SU-DHL-6 (cell line): ENCODE measurements at regions not wholly inside any gene's neighbourhood (a gene's known extent, or its start where the extent isn't known, plus 50 kb on each side); places are given as distances from the start of the nearest gene placed in this dataset.

Source experiments
- H2AFZ ChIP-seq: fragments of 200-600 bp; sonication (generic); 2 replicates; pipeline ENCODE4 v1.6.1; 2014; ENCODE audit warnings: low read depth, mild to moderate bottlenecking, moderate library complexity, mixed read lengths, antibody characterized with exemption, low read length; ENCODE audit not compliant: severe bottlenecking
- H3F3A ChIP-seq: fragments of 200-600 bp; shearing (Covaris generic); 2 replicates; pipeline ENCODE4 v1.6.0; 2016; ENCODE audit warnings: antibody characterized with exemption, mild to moderate bottlenecking; ENCODE audit not compliant: insufficient read depth
- H3K27ac ChIP-seq: fragments of 200-600 bp; sonication (generic); 2 replicates; pipeline ENCODE4 v1.5.1; 2016; ENCODE audit warnings: low read depth, mild to moderate bottlenecking, low read length, moderate library complexity, mixed read lengths
- H3K27me3 ChIP-seq: fragments of 200-600 bp; sonication (generic), shearing (Covaris generic); 2 replicates; pipeline ENCODE4 v1.6.0; 2014; ENCODE audit warnings: mild to moderate bottlenecking, low read length
- H3K36me3 ChIP-seq: fragments of 200-600 bp; sonication (generic); 2 replicates; pipeline ENCODE4 v1.6.1; 2014; ENCODE audit warnings: mild to moderate bottlenecking, low read length, mixed read lengths
- H3K4me2 ChIP-seq: fragments of 300-600, 200-600 bp; shearing (Covaris generic), sonication (generic); 2 replicates; pipeline ENCODE4 v1.6.0; 2014; ENCODE audit warnings: low read length, low read depth, mild to moderate bottlenecking; ENCODE audit not compliant: poor library complexity, severe bottlenecking
- H3K4me3 ChIP-seq: fragments of 200-600 bp; sonication (generic); 2 replicates; pipeline ENCODE4 v1.5.1; 2014; ENCODE audit warnings: antibody characterized with exemption, low read length, mild to moderate bottlenecking, mixed read lengths; ENCODE audit not compliant: insufficient read depth, poor library complexity, severe bottlenecking
- H3K79me2 ChIP-seq: fragments of 200-600 bp; sonication (generic); 2 replicates; pipeline ENCODE4 v1.6.1; 2014; ENCODE audit warnings: mild to moderate bottlenecking, low read length, moderate library complexity; ENCODE audit not compliant: insufficient read depth
- H3K9ac ChIP-seq: fragments of 200-600 bp; sonication (generic); 2 replicates; pipeline ENCODE4 v1.7.0; 2014; ENCODE audit warnings: mild to moderate bottlenecking, low read length
- H3K9me2 ChIP-seq: fragments of 200-600 bp; sonication (generic); replicated peaks from 2 replicates; pipeline ENCODE4 v1.6.1; 2014; ENCODE audit warnings: low read length; ENCODE audit not compliant: insufficient read depth
- H3K9me3 ChIP-seq: fragments of 200-600 bp; sonication (generic); 2 replicates; pipeline ENCODE4 v1.6.1; 2014; ENCODE audit warnings: low read length, mixed read lengths; ENCODE audit not compliant: insufficient read depth
- H4K20me1 ChIP-seq: fragments of 200-600 bp; sonication (generic); 2 replicates; pipeline ENCODE4 v1.6.1; 2014; ENCODE audit warnings: low read depth, mild to moderate bottlenecking, antibody characterized with exemption, low read length, moderate library complexity, mixed read lengths
- EZH2phosphoT487 ChIP-seq: fragments of 200-600 bp; sonication (generic), shearing (Covaris generic); conservative IDR thresholded peaks from 2 replicates; pipeline ENCODE4 v1.6.1; 2018; ENCODE audit warnings: mild to moderate bottlenecking, antibody characterized with exemption, low read length, moderate library complexity, mixed read lengths
- TF ChIP-seq, protein P1 (sequence below): fragments of 200-600 bp; sonication (generic); IDR thresholded peaks from one replicate; pipeline ENCODE4 v1.5.1; 2017; ENCODE audit warnings: antibody characterized with exemption, mild to moderate bottlenecking, low read length, moderate library complexity; ENCODE audit not compliant: insufficient read depth, poor library complexity, severe bottlenecking

DNA sequence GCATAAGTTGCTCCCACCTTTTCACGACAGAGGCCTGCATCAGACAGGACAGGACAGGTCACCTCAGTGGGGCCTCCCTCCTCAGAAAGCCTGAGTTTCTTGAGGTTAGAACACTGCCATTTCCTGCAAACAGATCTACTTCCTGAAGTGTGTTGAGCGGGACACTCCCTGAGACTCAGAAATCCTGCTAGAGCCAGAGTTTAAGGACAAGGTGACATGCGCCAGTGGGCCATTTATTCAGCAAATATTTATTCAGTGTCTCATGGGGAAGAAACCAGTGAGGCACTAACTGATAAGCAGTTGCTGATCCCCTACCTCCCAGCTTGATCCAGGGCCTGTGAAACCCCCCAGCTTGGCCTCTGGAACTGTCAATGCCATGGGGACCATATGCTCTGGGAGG, 454.6 kb downstream of the SOX6 start:
- H2AFZ ChIP-seq, result no peak overlapping the region
- H3K4me2 ChIP-seq, result no peak overlapping the region

DNA sequence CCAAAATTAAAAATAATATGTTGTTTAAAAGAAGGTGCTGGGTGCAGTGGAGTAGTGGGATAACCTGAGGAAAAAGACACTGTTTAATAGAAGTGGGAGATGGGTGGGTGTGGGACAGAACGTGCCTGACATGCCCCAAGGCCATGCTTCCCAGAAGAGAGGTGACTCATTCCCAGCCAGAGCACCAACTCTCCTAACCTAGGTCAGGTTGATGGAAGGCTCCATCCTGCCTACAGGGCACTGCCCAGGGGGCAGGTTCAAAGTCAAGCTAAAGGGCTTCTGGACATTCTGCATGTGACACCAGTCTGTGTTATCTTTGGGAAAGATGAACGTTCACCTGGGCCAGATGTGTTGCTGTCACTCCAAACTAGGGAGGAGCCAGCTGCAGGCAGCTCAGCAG, 453.1 kb downstream of the SOX6 start:
- H3K9ac ChIP-seq, result no peak overlapping the region
- no peaks in the 10 kb centered on the region for H3K9me2 ChIP-seq
- H3K4me2 ChIP-seq, result no peak overlapping the region
- H3K27me3 ChIP-seq, result no peaks in the 10 kb centered on the region
- no peaks in the 10 kb centered on the region for H3K36me3 ChIP-seq
- H3K9me3 ChIP-seq, result no peaks in the 10 kb centered on the region
- H3K79me2 ChIP-seq, result no peaks in the 10 kb centered on the region
- no peak overlapping the region for H2AFZ ChIP-seq
- TF ChIP-seq, protein P1, sequence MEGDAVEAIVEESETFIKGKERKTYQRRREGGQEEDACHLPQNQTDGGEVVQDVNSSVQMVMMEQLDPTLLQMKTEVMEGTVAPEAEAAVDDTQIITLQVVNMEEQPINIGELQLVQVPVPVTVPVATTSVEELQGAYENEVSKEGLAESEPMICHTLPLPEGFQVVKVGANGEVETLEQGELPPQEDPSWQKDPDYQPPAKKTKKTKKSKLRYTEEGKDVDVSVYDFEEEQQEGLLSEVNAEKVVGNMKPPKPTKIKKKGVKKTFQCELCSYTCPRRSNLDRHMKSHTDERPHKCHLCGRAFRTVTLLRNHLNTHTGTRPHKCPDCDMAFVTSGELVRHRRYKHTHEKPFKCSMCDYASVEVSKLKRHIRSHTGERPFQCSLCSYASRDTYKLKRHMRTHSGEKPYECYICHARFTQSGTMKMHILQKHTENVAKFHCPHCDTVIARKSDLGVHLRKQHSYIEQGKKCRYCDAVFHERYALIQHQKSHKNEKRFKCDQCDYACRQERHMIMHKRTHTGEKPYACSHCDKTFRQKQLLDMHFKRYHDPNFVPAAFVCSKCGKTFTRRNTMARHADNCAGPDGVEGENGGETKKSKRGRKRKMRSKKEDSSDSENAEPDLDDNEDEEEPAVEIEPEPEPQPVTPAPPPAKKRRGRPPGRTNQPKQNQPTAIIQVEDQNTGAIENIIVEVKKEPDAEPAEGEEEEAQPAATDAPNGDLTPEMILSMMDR, result no peak
- TF ChIP-seq EZH2phosphoT487, result no peak
- H3K27ac ChIP-seq, result no peak overlapping the region
- H3K4me3 ChIP-seq, result no peak overlapping the region
- H4K20me1 ChIP-seq, result no peaks in the 10 kb centered on the region
- H3F3A ChIP-seq, result no peaks in the 10 kb centered on the region

More for the DNA sequence above, 454.6 kb downstream of the SOX6 start:
- TF ChIP-seq, protein P1, result no peak
- TF ChIP-seq EZH2phosphoT487, result no peak
- Histone ChIP-seq H3K9me2 (no peaks in the 10 kb centered on the region), H3K27me3 (no peaks in the 10 kb centered on the region), H3F3A (no peaks in the 10 kb centered on the region), H4K20me1 (no peaks in the 10 kb centered on the region), H3K27ac (no peak overlapping the region), H3K9ac (no peak overlapping the region), H3K9me3 (no peaks in the 10 kb centered on the region), H3K4me3 (no peak overlapping the region), H3K36me3 (no peaks in the 10 kb centered on the region), H3K79me2 (no peaks in the 10 kb centered on the region)

DNA sequence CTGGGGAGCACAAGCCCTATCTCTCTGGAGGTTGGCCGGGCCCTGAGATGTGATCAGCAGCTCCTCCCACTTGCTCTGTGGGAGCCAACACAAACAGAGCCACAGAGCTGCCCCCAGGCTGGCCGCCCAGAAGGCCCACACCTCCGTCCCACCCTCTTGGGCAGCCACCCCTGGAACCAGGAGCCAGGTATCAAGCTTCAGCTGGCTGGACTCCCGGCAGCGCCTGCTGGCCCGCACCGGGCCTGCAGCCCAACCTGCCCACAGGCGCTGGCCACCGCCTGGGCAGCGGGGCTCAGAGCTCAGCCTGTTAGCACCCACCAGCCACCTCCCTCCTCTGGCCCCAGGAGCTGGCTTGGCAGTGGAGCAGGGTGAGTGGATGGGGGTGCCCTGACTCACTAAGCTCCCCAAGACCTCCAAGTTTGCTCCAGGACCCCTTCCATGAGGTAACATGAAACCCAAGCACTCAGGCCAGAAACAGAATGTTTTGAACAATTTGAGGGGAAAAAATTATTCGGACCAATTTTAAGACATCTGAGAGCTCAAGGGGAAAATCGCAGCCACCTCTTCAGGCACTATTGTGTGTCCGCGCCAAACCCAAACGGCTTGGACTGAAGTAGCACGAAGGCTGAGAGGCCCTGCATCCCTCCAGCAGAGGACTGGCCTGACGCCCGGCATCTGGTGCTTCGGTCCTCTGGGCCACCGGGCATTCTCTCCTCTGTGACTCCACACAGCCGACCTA, 450.8 kb downstream of the SOX6 start:
- Histone ChIP-seq H3K36me3 (no peaks in the 10 kb centered on the region), H3K79me2 (no peaks in the 10 kb centered on the region), H3K9ac (no peak overlapping the region), H3K9me3 (no peaks in the 10 kb centered on the region), H4K20me1 (no peaks in the 10 kb centered on the region), H3F3A (no peaks in the 10 kb centered on the region), H3K4me2 (no peak overlapping the region), H2AFZ (no peak overlapping the region), H3K27me3 (no peaks in the 10 kb centered on the region), H3K27ac (no peak overlapping the region), H3K4me3 (no peak overlapping the region), H3K9me2 (no peaks in the 10 kb centered on the region)
- TF ChIP-seq, protein P1, result no peak
- TF ChIP-seq EZH2phosphoT487, result no peak
